Superior temporal gyrus (tissue), 1 donor: ENCODE measurements at regions not wholly inside any gene's neighbourhood (a gene's known extent, or its start where the extent isn't known, plus 50 kb on each side); places are given as distances from the start of the nearest gene placed in this dataset.
A peak's percentile ranks its signal among the peaks of the same experiment; 100 is the strongest.

Source experiments
- DNase-seq: peaks from one replicate; pipeline ENCODE4 v3.0.0-alpha.2; 2016; ENCODE audit errors: extremely low spot score

DNA sequence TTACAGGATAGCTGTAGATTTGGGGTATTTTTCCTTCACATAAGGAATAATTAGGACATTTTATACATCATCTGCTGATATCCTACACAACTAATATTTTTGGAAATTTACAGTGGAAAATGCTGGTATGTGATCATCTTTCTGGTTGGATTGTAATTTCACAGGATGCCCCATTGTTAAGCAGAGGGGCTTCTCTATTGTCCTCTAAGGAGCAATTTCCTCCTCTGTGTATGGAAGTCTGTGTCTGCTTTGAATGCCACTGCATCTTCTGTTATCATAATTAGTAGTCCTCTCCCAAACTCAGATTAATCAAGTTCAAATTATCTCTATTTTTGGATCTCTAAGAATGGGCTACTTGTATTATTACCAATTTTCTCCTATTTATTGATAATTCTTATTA, 988.1 kb upstream of the B3GALT2 start:
- DNase-seq = no peak

DNA sequence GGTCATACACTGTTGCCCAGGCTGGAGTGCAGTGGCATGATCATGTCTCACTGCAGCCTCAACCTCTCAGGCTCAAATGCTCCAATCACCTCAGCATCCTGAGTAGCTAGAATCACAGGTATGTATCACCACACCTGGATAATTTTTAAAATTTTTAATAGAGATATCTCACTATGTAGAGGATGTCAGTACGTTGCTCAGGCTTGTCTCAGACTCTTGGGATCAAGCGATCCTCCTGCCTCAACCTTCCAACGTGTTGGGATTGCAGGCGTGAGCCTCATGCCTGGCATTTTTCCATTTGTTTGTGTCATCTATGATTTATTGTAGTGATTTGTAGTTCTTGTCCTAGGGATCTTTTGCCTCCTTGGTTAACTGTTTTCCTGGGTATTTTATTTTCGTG, 985.2 kb upstream of the B3GALT2 start:
- no peak for DNase-seq

DNA sequence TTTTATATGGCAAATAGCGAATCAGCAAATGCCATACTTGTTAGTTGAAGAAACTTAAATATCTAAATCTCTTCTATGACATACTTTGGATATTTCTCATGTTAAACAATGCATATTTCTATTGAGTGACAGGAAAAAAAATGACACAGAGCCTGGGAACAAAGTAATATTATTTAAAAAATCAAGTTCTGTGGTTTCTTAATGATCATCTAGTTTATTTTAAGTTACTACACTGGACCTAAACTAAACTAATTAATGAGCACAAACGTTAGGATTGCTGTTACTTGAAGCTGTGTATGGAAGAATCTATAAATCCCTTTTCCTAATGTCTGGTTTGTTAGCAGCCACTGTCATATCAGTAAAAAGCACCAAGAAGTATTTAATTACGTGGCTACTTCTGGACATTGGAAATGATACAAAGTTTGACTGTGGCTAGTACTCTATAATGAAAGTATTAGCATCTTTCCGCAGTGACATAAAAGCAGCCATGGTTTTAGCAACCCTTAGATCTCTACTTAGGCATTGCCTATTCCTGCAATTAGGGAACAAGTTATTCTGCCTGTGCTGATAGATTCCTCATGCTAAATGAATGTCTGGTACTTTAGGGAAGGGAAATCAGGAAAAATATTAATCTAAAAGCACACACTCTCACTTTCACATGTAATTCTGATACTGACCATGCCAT, 981.7 kb upstream of the B3GALT2 start:
- DNase-seq = no peak

DNA sequence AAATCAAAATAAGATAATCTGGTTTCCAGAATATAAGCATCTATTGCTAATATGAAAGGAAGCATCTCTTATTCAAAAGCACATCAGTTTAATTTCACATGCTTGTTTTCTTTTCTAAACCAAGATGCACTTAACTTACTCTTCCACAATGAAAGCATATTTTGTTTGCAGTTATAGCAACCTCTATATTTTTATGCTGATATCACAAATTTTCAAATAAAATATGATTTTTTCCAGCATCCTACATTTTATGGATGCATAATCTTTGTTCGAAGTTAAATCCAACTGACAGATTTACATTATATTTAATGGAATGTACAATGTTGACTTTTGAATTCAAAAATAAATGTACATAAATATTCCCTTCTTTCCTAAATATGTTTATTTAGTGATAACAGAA, 978.3 kb upstream of the B3GALT2 start:
- no peak for DNase-seq

DNA sequence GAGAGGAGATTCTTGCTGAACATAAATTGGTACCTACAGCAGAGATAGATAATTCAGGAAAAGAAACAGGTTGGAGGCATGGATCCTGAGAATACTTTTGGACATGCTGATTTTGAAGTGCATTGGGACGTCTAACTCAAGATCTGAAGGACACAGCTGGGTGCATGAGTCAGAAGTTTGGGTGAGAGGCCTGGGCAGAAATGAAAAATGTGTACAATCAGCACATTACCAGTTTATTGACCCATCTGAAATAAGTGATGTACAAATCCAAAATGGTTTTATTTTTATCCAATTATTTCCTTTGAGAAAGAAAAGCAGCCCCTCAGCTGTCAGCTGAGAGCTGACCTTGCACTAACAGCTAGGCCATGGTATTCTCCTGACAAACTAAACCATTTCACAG, 975.2 kb upstream of the B3GALT2 start:
- DNase-seq = no peak

DNA sequence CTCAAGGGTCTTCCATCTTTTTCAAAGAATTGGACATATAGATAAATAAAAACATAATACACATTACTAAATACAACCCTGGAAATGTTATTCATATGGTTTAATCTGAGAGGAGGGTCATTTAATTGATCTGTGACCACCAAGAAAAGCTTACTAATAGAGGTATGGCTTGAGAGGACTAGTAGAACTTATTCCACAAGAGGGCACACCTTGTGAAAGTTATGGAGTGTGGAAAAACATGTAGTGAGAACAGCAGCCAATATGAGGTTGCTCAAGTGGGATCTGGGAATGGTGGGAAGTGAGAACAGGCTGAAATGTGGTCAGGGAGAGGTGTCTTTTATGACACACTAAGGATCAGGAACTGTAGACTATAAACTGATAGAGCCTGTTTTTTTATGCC, 973.5 kb upstream of the B3GALT2 start:
- no peak for DNase-seq

DNA sequence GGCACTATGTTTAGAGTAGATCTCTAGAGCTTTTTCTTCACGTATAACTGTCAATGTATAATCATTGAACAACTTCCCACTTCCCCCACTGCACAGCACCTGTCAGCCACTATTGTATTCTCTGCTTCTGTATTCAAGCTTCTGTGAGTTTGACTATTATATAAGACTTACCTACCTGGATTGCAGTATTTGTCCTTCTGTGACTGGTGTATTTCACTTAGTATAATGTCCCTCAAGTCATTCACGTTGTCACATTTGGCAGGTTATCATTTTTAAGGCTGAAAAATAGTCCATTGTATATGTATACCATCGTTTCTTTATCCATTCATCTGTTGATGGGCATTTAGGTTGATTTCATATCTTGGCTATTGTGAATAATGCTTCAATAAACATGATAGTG, 969.5 kb upstream of the B3GALT2 start:
- no peak for DNase-seq

DNA sequence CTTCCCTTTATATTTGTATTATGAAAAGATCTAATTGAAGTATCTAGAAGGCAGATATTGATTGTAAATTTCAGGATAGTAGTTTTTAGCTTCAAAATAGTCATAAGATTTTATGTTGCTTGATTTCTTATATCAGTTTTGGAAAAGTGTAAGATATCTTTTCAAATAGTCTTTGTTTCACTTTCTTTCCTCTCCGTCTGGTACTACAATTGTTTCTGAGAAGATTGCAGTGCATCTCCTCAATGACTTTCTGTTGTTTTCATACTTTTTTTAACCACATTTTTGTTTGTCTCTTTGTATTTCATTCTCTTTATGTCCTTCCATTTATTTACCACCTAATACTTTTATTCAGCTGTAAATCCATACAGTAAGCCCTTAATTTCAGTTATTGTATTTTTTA, 964.6 kb upstream of the B3GALT2 start:
- no peak for DNase-seq

DNA sequence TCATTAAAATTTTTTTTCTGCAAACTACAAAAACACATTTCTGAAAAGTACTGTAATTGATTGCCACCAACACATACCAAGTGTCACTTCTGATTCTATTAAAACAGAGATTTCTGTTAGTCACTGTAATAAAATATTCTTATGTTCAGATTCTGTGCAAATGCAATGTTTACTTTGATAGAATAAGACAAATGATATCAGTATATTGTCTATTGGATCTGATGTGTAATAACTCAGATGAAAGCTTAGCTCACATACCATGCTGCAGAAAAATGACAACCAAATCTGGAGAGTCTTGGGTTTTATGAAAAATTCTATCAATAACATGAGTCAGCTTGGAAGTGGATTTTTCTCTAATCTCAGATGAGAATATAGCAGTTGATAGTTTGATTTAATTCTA, 963.8 kb upstream of the B3GALT2 start:
- DNase-seq = no peak

DNA sequence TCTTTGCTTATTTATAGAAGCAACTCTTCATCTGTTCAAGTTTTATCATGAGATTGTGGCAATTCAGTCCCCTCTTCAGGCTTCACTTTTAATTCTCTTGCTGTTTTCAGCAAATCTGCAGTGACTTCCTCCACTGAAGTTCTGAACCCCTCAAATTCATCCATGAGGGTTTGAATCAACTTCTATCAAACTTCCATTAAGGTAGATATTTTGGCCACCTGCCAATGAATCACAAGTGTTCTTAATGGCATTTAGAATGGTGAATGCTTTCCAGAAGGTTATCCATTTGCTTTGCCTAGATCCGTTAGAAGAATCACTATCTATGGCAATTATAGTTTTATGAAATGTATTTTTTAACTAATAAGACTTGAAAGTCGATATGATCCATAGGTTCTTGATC, 946.7 kb upstream of the B3GALT2 start:
- no peak for DNase-seq

DNA sequence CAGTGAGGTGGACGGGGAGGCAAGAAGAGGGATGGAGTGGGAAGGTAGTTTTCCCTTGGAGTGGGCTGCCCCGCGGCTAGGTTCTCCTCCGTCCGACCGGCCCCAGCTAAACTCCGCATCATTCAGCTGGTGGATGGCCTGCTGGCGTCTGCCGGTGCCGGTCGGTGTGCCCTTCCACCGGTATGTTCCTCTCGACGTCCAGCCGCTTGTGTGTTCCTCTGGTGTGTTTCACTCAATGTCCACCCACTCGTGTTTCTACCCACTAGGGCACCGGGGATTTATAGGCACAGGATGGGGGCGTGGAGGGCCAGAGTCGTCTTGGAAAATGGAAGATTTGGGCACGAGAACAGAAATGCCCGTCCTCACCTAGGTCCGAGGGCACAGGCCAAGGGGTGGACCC, 931.7 kb upstream of the B3GALT2 start:
- no peak for DNase-seq

DNA sequence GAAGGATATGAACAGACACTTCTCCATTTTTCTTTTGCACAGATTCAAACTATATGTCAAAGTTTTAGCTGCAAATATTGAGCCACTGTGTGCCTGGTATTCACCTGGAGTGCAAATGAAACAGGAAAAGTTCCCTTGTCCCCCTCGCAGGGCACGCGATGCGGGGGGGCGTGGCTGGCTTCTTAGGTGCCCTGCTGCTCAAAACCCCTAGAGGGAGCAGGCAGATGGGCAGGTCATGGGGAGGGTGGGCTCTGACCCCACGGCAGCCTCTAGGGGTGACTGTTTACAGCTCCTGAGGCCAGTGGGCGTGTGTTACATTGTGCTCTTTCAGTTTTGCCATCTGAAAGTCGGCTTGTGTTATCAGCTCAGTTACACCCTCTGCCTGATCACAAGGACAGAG, 931.2 kb upstream of the B3GALT2 start:
- no peak for DNase-seq

DNA sequence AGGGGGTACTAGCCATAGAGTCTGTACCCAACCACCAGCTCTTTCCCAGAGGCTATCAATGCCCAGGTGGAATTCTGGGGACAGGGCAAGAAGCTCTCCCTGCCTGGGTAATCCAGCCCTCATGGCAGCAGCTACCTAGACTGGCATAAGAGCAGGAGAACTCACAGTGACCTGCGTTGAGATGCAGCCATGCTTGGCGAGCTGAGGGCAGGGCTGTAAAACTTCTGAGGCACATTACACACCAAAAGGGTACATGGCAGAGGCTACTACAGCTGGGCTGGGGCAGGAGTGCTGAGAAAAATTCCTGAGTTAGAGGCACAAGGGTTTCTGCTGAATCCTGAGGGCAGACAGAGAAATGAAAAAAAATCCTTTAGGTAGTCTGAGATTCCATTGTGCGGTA, 927.9 kb upstream of the B3GALT2 start:
- no peak for DNase-seq

DNA sequence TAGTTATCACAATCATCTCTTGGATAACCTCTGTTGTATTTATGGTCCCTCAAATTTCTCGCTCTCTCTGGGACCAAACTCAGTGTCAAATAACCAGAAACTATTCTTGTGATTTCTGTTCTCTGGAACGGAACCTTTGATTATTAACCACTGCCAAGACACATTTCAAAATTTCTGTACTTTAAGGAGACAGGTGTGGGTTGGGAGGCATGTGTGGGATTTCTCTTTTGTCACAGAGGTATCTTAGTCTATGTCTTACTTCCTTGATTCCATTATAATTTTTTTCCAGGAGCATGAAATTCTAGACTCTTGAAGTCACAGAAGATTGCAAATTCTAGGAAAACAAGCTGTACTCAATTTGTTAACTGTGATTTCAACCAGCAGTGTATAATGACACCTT, 919.0 kb upstream of the B3GALT2 start:
- DNase-seq = no peak

DNA sequence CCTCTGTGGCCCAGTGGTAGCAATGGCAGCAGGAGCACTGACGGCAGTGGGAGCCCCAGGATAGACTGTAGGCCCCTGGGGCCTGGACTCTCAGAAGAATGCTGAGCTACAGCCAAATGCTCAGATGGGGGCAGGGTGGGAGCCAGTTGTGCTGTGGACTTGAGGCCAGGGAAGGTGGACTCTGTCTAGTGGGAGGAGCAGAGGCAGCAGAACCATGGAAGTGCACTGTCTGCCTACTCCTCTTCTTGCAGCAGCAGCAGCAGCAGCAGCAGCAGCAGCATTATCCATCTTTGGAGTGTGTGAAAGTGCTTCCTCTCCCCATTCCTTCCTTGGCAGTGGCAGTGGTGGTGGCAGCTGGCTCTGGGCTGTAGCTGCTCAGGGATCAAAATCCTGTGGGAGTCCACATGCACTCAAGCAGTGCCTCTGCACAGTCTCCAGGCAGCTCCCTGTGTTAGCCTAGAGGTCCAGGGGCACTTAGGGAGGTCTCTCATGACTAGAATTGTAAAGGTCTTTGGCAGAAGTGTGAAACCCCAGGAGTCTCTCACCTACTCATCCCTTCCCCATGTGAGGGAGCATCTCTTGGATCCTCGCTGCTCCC, 917.9 kb upstream of the B3GALT2 start:
- DNase-seq = no peak

DNA sequence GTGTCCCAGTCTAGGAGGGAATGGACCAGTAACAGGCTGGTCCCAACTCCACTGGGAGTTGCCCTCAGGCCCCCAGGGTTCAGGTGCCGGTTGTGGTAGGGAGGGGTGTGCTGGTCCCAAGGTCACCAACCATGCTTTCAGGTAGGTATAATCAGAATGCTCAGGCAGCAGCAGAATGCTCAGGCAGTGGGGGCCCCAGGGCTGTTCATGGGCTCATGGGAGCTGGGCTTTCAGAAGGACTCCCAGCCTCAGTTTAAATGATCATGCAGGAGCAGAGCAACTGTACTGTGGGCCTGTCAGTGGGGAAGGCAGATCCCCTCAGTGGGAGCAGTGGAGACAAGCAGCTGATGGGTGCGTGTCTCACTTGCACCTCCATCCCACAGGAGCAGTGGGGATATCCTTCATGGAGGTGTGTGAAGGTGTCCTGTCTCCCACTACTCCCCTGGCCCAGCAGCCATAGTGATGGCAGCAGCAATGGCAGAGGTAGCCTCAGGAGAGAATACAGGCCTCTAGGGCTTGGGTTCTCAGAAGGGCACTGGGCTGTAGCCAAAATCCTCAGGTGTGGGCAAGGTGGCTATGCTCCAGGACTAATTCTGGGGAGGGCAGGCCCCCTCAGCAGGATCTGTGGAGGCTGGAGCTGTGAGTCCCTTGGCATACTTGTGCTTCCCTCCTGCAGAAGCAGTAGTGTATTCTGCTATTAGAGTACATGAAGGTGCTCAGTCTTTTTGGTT, 917.3 kb upstream of the B3GALT2 start:
- DNase-seq = no peak

DNA sequence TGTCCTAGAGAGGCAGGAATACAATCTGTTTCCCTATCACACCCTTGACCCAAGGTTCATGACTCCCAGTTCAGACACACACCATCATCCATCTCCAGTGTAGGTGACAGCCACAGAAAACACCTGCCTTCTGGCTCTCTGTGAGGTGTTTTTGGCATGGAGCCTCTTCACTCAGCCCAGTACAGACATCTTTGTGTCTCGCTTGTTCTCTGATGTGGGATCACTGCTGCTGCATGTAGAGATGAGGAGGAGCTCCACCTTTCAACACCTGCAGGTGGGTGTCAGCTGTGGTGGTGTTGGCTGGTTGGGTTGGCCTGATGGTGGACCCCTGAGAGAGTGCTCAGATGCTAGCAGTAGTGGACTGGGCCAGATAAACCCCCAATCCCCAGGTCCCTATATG, 916.7 kb upstream of the B3GALT2 start:
- DNase-seq = no peak

DNA sequence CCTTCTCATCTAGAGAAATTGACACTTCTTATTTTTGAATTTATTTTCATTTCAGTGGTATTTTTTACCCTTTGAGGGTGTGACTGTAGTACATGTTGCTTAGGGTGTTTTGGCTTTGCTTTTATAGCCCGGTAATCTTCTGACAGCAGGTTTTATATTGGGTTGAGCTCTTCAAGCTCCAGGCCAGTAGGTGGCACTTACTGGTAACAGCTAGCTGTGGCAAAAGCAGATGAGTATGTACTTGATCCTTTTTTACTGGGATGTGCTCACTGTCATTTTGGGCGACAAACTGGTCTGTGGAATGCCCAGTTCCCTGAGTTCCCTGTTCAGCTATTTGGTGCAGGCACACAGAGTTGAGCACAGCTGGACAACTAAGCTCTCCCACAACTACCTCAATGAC, 916.2 kb upstream of the B3GALT2 start:
- DNase-seq = no peak

DNA sequence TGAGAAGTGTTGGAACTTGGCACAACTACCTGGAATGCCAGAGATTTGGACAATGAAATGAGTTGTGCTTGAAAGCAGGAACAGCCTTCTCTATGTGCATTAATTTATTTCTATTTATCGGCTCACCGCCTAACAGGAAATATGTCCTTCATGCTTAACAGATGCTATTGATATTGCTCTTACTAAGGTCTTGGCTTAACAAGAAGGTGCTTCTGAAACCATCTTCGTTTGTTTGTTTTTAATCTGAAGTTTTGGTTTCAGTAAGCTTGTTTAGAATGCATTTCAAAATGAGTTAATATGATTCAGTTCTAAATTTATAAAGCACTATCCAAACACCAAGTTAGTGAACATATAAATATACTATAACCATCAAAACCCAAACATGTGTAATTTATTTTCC, 898.3 kb upstream of the B3GALT2 start:
- DNase-seq = no peak

DNA sequence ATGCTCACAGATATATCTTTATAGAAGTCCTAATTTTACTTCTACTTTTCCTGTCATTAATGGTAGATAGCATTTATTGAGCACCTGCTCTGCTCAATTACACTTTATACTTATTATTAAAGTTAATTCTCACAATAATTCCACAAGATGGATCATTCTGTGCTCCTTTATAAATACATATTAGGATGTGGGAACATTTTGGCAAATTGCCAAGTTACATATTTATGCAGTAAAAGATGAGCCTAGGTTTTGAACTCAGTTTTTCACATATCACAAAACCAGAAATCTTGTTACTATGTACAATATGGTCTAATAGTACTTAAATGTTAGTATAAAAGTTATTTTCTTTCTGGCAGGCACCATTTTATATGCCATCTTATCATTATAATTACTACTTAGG, 895.0 kb upstream of the B3GALT2 start:
- peak; percentile 26 for DNase-seq

DNA sequence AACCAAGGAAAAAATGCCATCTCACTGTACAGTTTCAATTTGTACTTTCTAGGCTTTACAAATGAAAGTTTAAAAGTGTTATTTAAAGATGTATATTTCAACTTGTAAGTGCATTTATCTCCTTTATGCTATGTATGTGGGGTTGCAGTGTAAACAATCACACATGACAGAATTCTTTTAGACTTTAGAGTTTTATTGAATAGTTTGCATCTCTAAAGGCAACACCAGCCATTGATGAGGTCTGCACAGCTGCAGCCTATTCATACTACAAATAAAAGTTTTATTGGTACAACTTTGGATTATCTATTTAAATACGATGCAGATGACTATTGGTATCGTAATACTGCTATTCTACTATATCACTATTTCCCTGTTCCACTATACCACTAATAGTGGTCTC, 894.4 kb upstream of the B3GALT2 start:
- DNase-seq = no peak

DNA sequence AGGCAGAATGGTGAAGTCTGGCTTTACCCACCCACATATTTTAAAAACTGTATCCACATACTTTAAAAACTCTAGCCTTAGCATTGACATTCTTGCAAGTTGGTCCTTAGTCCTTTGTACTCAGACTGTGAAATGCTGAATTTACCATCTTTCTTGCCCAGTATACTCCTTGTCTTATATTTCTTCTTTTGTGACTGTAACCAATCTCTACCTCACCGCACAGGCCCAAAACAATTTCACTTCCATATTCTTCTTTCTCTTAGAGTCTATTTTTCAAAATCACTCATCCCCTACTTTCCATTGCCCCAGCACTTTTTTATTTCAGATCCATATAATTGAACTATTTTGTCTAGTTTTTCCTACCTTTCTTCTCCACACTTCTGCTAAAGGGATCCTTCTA, 892.4 kb upstream of the B3GALT2 start:
- no peak for DNase-seq

DNA sequence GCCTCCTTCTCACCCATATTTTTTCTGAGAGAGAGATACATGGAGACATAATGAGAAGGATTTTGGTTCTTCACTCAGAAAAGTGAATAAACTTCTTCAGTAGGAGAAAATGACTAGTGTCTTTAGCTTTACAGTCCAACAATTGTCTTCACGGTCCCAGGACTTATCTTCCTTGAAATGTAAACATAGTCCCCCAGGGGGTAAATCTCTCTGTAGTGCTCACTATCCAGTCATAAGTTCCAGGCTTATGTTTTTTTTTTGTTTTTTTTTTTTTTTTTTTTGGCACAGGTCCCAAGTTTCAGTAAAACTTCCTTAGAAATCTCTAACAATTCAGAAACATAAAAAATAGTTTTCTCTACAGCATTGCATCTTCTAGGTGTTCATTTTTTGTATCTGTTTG, 890.2 kb upstream of the B3GALT2 start:
- DNase-seq = no peak
